Mesodermal cell (in vitro differentiated cells): ENCODE measurements at regions not wholly inside any gene's neighbourhood (a gene's known extent, or its start where the extent isn't known, plus 50 kb on each side); places are given as distances from the start of the nearest gene placed in this dataset.
"Not testable (repeated sequence)": the region's sequence is repeated elsewhere in the genome, so short reads cannot be mapped to it uniquely, and the experiment has no call there.

Source experiments
- H3K27ac ChIP-seq: 2 replicates; pipeline ENCODE4 v1.7.0; 2013; ENCODE audit warnings: mild to moderate bottlenecking, low read depth, low read length, moderate library complexity; ENCODE audit not compliant: severe bottlenecking
- H3K36me3 ChIP-seq: 2 replicates; pipeline ENCODE4 v1.7.1; 2013; ENCODE audit warnings: mild to moderate bottlenecking, low read length, moderate library complexity; ENCODE audit not compliant: control insufficient read depth, insufficient read depth
- H3K4me1 ChIP-seq: one replicate; pipeline ENCODE4 v1.7.1; 2013; ENCODE audit warnings: mild to moderate bottlenecking, low read length; ENCODE audit not compliant: insufficient read depth, control insufficient read depth, poor library complexity, severe bottlenecking
- H3K4me3 ChIP-seq: 2 replicates; pipeline ENCODE4 v1.7.0; 2013; ENCODE audit warnings: low read length, control low read depth, mild to moderate bottlenecking; ENCODE audit not compliant: insufficient read depth, poor library complexity, severe bottlenecking; ENCODE audit errors: extremely low read depth
- H3K9me3 ChIP-seq: 2 replicates; pipeline ENCODE4 v1.7.1; 2013; ENCODE audit warnings: mild to moderate bottlenecking, low read length, moderate library complexity; ENCODE audit not compliant: control insufficient read depth
- WGBS, 2 experiments: methylation state at CpG; one replicate each; pipeline ENCODE4 v1.1.5; 2013; ENCODE audit warnings: missing lambda C conversion rate in 2 of 2; ENCODE audit not compliant: insufficient coverage in 2 of 2; 5-methylcytosine and 5-hydroxymethylcytosine counted together

DNA sequence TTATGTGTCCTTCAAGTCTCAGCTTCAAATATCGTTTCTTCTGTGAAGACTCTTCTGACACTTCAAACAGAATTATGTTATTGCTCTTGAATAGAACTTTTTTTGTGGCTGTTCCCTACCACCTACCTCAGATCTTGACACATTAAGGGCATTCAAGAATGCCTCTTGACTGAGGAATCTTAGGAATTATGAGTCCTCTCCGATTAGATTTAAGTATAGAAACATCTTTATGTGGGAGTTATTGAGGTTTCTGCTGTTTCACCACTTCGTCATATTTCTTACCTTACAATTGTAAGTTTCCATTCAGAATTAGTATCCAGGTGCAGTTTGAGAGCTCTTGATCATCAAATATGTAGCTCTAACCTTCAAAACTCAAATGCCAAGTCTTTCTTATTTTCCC lies 324.2 kb upstream of the NUDT12 start:
- Histone ChIP-seq H3K4me1 (no peaks in the 10 kb centered on the region), H3K36me3 (no peaks in the 10 kb centered on the region), H3K4me3 (no peak overlapping the region), H3K9me3 (no peaks in the 10 kb centered on the region), H3K27ac (no peak overlapping the region)
- no CpG with 5 or more reads among the region's 3 CpGs for WGBS, 2 experiments

DNA sequence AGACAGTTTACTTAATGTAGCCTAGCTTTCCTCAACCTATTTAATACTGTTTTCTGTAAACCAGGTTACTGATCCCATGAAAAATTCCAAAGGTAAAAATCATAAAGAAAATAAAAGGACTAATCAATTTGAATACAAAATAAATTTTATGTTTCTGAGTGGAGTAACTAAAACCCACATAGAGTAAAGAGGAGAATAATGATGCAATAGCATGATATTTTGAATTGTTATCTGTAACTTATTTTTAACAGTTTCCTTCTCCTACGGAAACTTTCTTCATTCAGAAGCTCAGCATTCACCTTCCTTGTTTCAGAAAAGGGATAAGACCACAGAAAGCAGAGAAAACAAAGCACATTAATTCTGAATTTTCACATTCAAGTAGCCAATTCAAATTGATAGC lies 320.6 kb upstream of the NUDT12 start:
- Histone ChIP-seq H3K4me3 (no peak overlapping the region), H3K36me3 (no peaks in the 10 kb centered on the region), H3K4me1 (no peaks in the 10 kb centered on the region), H3K27ac (no peak overlapping the region), H3K9me3 (no peaks in the 10 kb centered on the region)
- 80% methylated on average over 1 of the region's 1 CpG; no CpG with 5 or more reads in 1 of the 2 experiments for WGBS, 2 experiments

DNA sequence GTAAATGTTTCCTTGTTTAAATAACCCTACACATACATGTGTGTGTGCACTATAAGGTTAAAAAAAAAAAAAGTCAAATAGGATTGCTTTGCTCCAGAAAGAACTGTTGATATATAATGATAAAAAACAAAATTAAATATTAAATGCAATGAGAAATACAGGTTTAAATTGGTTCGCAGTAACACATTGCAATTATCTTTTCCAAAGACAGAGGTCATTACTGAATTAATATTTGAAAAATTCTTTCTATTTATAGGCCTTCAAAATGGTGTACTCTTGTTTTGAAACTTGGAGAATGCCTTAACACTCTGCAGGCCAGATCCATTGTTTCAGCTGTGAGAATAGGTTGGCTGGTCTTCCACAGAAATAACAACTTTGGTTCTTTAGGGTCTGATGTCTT lies 319.0 kb upstream of the NUDT12 start:
- H3K9me3 ChIP-seq = no peaks in the 10 kb centered on the region
- H3K4me1 ChIP-seq = no peaks in the 10 kb centered on the region
- WGBS, 2 experiments = no CpG with 5 or more reads among the region's 1 CpG
- no peak overlapping the region for H3K27ac ChIP-seq
- H3K36me3 ChIP-seq = no peaks in the 10 kb centered on the region
- H3K4me3 ChIP-seq = no peak overlapping the region

DNA sequence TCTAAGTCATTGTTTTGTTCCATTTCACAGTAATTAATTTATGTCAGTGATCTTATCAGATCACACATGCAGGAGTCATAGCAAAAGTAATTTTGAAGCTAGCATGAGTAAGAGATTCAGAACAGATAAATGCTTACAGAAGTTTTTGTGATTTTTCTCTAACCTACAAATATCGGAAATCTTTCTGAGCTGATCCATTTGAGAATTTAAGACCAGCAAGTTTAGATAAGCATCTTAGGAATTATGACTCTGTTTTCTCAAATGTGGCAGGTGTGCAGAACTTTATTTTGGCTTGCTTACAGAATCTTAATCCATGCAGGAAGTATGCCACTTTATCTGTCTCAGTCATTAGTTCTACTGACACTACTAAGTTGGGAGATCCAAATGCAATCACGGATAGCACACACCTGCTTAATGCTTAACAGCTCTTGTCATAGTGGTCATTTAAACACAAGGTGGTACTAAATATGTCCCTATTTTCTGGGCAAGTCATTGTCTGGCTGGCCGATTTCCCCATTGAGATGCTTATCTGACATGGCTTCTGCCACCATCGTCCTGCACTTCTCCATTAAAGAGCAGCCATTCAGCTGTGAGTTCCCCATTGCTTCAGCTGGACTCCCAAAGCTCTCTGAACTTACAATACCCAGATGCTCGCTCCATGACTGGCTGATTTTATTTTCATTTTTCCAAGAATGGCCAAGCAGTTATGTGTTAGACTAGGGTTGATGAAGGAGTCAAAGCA lies 305.4 kb upstream of the NUDT12 start:
- Histone ChIP-seq H3K4me3 (no peak overlapping the region), H3K27ac (no peak overlapping the region), H3K9me3 (no peaks in the 10 kb centered on the region), H3K4me1 (no peaks in the 10 kb centered on the region), H3K36me3 (no peaks in the 10 kb centered on the region)
- WGBS, 2 experiments = 91% methylated on average over 2 to 3 of the region's 5 CpGs

DNA sequence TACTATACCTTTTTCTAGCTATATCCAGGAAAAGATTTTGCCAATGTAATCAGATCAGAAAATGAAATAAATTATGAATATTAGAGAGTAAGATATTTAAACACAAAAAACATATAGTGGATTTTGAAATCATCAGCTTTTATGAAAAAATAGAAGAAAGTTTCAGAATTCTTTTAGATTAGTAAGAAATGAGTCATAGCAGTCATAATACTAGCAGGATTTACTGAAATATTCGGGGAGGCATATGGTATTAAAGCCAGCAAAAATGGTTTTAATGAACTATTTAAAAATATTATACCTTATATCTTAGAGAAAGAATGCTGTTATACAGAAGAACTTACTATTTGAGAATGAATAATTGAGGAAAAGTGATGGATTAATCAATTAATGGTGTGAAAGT lies 303.6 kb upstream of the NUDT12 start:
- no CpG with 5 or more reads among the region's 1 CpG for WGBS, 2 experiments
- Histone ChIP-seq H3K4me1 (no peaks in the 10 kb centered on the region), H3K9me3 (no peaks in the 10 kb centered on the region), H3K36me3 (no peaks in the 10 kb centered on the region), H3K27ac (no peak overlapping the region), H3K4me3 (no peak overlapping the region)

DNA sequence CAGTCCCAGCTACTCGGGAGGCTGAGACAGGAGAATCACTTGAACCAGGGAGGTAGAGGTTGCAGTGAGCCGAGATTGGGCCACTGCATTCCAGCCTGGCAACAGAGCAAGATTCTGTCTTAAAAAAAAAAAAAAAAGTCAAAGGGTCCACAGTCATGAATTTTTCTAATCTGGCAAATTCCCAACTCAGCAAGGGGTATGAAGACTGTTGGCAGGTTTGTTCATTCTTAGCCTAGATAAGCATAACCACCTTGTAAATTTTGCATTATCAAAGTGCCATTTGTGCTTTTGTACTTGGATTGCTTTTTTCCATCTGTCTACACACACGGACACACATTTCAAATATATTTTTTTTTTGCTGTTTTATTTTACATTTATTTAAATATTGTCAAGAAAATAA lies 299.8 kb upstream of the NUDT12 start:
- Histone ChIP-seq H3K9me3 (no peaks in the 10 kb centered on the region), H3K4me1 (no peaks in the 10 kb centered on the region), H3K36me3 (no peaks in the 10 kb centered on the region), H3K4me3 (no peak overlapping the region), H3K27ac (no peak overlapping the region)
- WGBS, 2 experiments = 80 to 83% methylated on average over 1 of the region's 3 CpGs

DNA sequence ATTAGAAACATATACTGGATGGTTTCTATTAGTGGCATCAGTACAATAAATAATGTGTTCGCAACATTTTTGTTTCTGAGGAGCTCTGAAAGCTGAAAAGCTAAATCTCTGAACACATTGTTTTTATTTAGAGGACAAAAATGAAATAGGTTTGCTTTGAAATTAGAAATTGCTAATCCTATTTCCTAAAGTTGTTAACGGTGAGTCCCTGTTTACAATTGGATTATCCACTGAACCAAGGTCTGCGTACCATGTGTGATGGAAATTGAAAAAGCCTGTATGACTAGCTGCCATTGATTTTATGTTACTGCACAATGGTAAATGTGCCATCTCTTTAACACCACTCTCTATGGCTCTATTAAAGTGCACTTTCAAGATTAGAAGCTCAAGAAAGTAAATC lies 297.7 kb upstream of the NUDT12 start:
- 80 to 100% methylated on average over 1 of the region's 3 CpGs for WGBS, 2 experiments
- no peaks in the 10 kb centered on the region for H3K36me3 ChIP-seq

DNA sequence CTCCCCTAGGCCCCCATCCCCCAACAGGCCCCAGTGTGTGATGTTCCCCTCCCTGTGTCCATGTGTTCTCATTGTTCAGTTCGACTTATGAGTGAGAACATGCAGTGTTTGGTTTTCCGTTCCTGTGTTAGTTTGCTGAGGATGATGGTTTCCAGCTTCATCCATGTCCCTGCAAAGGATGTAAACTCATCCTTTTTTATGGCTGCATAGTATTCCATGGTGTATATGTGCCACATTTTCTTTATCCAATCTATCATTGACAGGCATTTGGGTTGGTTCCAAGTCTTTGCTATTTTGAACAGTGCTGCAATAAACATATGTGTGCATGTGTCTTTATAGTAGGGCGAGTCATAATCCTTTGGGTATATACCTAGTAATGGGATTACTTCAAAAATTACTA lies 295.8 kb upstream of the NUDT12 start:
- H3K9me3 ChIP-seq, H3K4me1 ChIP-seq, H3K4me3 ChIP-seq, H3K36me3 ChIP-seq, H3K27ac ChIP-seq: not testable (repeated sequence)
- WGBS, 2 experiments = no CpG with 5 or more reads among the region's 3 CpGs

More for the DNA sequence above, 297.7 kb upstream of the NUDT12 start:
- no peak overlapping the region for H3K27ac ChIP-seq
- H3K9me3 ChIP-seq = no peaks in the 10 kb centered on the region
- H3K4me3 ChIP-seq = no peak overlapping the region
- H3K4me1 ChIP-seq = no peaks in the 10 kb centered on the region

DNA sequence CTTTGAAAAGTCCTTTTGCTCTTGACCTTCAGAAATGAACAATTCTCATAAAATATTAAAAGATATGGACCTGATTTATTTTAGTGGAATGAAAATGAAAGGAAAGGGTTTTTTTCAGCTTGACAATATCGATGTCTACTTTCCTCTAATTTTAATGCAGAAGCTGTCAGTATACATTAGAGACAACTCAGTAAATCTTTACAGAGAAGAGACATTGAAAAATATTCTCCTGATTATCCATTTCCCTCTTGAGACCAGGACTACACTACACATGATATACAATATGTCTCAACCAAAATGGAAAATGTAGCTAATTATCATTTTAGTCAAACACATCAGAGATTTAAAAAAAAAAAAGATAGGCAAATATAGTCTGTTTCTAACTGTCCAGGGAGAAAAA lies 288.5 kb upstream of the NUDT12 start:
- no CpG with 5 or more reads among the region's 1 CpG for WGBS, 2 experiments
- Histone ChIP-seq H3K4me3 (no peak overlapping the region), H3K9me3 (no peaks in the 10 kb centered on the region), H3K4me1 (no peaks in the 10 kb centered on the region), H3K36me3 (no peaks in the 10 kb centered on the region), H3K27ac (no peak overlapping the region)

DNA sequence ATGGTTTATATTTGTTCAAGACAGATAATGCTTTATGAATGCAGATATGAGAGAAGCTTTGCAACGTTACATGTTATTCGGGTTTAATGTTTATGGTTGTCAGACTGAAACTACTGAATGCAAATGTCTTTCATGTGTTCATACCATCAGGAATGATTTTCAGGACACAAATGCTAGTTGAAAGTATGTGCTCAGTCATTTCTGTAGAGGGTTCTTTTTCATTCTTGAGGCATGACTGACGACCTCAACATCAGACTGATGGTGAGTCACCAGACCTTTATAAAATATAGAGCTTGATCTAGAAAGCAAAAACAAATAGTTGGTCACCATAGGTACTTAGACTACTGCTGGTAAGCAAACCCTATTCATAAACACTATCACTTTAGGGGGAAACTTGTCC lies 287.3 kb upstream of the NUDT12 start:
- H3K27ac ChIP-seq = no peak overlapping the region
- no peaks in the 10 kb centered on the region for H3K9me3 ChIP-seq
- H3K4me3 ChIP-seq = no peak overlapping the region
- no peaks in the 10 kb centered on the region for H3K36me3 ChIP-seq
- WGBS, 2 experiments = 85 to 100% methylated on average over 2 of the region's 3 CpGs
- no peaks in the 10 kb centered on the region for H3K4me1 ChIP-seq

DNA sequence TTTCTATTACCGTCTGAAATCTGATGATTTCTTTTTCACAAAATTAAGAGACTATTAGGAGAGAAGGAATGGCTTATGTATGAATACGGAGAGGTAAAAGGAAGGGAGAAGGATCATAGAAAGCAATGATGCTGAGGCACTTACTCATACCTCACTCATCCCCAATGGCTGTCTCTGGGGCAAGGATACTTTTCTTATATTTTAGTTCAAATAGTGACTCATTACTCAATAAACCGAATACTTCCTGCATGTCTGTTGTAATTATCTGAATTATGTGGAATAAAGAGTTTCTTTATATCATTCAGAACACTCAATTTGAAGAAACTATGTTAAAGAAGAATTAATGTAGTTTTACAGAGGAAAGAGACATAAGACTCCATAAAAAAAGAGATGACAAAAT lies 284.5 kb upstream of the NUDT12 start:
- WGBS, 2 experiments = no CpG with 5 or more reads among the region's 3 CpGs
- no peaks in the 10 kb centered on the region for H3K36me3 ChIP-seq
- H3K27ac ChIP-seq = no peak overlapping the region
- H3K4me3 ChIP-seq = no peak overlapping the region
- H3K9me3 ChIP-seq = no peaks in the 10 kb centered on the region
- no peaks in the 10 kb centered on the region for H3K4me1 ChIP-seq
